Left lung (tissue), 4 donors: ENCODE measurements at regions not wholly inside any gene's neighbourhood (a gene's known extent, or its start where the extent isn't known, plus 50 kb on each side); places are given as distances from the start of the nearest gene placed in this dataset.
A peak's percentile ranks its signal among the peaks of the same experiment; 100 is the strongest.

Source experiments
- ATAC-seq: fragments of 200-7000 bp; cut with Tn5 transposase; one replicate; pipeline ENCODE4 v1.9.1; 2020; ENCODE audit warnings: moderate library complexity
- DNase-seq, 4 donors: peaks; one replicate each; pipeline ENCODE4 v3.0.0-alpha.2; 2013 to 2020
- H3K27ac ChIP-seq, 2 donors: fragments of 200-600 bp; sonication (generic) in 1 of 2; one replicate each; pipeline versions ENCODE4 v1.5.0 to v1.8.0; 2020 to 2021
- H3K27me3 ChIP-seq, 2 donors: fragments of 200-600 bp; sonication (generic) in 1 of 2; one replicate each; pipeline versions ENCODE4 v1.5.0 to v1.8.0; 2020 to 2021
- H3K36me3 ChIP-seq, 2 donors: fragments of 200-600 bp; sonication (generic) in 1 of 2; one replicate each; pipeline versions ENCODE4 v1.5.0 to v1.8.0; 2020 to 2021
- H3K4me1 ChIP-seq, 2 donors: fragments of 200-600 bp; one replicate each; pipeline ENCODE4 v1.8.0; 2021
- H3K4me3 ChIP-seq, 2 donors: fragments of 200-600 bp; sonication (generic) in 1 of 2; one replicate each; pipeline versions ENCODE4 v1.5.0 to v1.8.0; 2020 to 2021; ENCODE audit warnings: mild to moderate bottlenecking in 1 of 2
- H3K9me3 ChIP-seq, 2 donors: fragments of 200-600 bp; sonication (generic) in 1 of 2; one replicate each; pipeline versions ENCODE4 v1.5.0 to v1.8.0; 2020 to 2021
- intact Hi-C, 2 donors: fragments of 100-400 bp; cut with DNase I; formaldehyde crosslinking; loops; one replicate each; pipeline versions ENCODE4 v1.11.2 to v1.14.2; 2022
- TF ChIP-seq, protein P1 (sequence below), 2 donors: fragments of 200-600 bp; sonication (generic) in 1 of 2; IDR thresholded peaks; one replicate each; pipeline versions ENCODE4 v1.5.0 to v1.8.0; 2021; ENCODE audit warnings: antibody characterized with exemption in 2 of 2
- donor health status: DM: no; HTN: yes; CAD: no.
- donor health status: DM: no; HTN: no; CAD: no.

DNA sequence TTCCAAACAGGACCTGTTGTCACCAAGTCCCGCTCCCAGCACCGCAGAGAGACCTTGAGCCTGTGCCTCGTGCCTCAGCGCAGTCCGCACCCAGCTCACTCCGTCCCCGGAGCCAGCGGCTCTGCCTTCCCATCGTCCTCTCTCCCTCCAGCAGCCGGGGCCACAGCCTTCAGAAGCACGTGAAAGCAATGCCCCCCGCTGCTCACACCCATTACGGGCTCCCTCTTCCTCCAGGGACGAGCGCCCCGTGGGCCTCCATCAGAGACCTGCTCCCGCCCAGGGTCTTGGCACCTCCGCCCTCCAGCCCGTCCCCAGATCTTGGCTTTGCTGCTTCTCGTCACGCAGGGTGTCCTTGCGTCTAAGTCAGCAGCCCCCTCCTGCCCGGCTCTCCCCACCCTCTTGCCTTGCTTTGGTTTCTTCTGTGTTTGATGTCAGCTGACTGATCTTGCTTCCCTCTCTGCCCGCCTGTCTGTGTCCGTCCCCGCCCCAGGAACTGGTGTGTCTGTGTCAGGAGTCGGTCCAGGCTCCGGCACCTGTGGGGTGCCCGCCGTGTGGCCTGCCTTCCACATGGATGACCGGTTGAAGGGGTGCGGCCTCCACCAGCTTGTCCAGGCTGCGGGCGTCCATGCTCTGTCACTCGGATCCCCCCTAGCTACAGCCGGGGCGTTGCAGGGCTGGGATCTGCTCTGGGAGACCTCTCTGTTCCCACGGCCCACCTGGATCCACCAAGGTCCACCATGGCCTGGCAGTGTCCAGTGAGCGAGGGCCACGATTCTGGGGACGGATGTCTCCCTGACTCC, 61.9 kb downstream of the FOXL3 start:
- ATAC-seq (no peak), DNase-seq (peak in 1 of 4 donors; percentile 76)
- no peaks in the 10 kb centered on the region for H3K36me3 ChIP-seq
- peaks cover 0 to 7% of the 10 kb centered on the region in 2 donors for H3K4me1 ChIP-seq
- no peak overlapping the region for H3K4me3 ChIP-seq
- no peaks in the 10 kb centered on the region for H3K9me3 ChIP-seq
- peaks cover 0 to 21% of the 10 kb centered on the region in 2 donors for H3K27me3 ChIP-seq
- TF ChIP-seq, protein P1, sequence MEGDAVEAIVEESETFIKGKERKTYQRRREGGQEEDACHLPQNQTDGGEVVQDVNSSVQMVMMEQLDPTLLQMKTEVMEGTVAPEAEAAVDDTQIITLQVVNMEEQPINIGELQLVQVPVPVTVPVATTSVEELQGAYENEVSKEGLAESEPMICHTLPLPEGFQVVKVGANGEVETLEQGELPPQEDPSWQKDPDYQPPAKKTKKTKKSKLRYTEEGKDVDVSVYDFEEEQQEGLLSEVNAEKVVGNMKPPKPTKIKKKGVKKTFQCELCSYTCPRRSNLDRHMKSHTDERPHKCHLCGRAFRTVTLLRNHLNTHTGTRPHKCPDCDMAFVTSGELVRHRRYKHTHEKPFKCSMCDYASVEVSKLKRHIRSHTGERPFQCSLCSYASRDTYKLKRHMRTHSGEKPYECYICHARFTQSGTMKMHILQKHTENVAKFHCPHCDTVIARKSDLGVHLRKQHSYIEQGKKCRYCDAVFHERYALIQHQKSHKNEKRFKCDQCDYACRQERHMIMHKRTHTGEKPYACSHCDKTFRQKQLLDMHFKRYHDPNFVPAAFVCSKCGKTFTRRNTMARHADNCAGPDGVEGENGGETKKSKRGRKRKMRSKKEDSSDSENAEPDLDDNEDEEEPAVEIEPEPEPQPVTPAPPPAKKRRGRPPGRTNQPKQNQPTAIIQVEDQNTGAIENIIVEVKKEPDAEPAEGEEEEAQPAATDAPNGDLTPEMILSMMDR (IDR thresholded peaks at IDR 0.05), result no peak
- intact Hi-C loops, result no loop called here
- H3K27ac ChIP-seq, result peak overlapping the region in 1 of 2 donors; percentile 48

DNA sequence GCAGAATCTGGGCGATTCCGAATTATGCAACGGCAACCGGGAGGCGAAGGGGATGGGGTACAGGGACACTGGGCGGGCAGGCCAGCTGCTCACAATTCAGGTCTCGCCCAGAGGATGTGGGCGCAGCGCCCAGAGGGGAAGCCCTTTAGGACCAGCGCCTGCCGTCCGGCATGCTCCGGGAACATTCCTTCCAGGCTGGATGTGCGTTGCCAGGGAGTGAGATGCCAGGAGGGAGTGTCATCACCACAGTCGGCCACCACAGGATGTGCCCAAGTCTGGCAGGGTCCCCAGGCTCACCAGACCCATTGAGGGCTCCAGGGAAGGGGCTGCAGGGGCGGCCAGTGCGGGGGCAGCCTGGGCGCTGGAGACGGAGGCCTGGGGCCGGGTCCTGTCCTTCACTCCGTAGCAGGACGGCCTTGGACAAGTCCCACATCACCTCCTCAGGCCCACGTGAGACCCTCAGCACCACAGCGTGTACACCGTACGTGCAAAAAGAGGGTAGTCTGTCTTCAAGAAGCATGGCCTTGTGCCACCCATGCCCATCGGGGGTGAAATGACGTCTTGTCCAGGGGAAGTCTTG, 63.9 kb downstream of the FOXL3 start:
- H3K27ac ChIP-seq, result no peak overlapping the region
- no peaks in the 10 kb centered on the region for H3K36me3 ChIP-seq
- peaks cover 0 to 5% of the 10 kb centered on the region in 2 donors for H3K9me3 ChIP-seq
- intact Hi-C loops, result no loop called here
- peak in 1 of 4 donors; percentile 76 for DNase-seq
- peaks cover 0 to 7% of the 10 kb centered on the region in 2 donors for H3K4me1 ChIP-seq
- no peak overlapping the region for H3K4me3 ChIP-seq
- ATAC-seq, result no peak
- peaks cover 0 to 38% of the 10 kb centered on the region in 2 donors for H3K27me3 ChIP-seq
- TF ChIP-seq, protein P1 (IDR thresholded peaks at IDR 0.05), result no peak

DNA sequence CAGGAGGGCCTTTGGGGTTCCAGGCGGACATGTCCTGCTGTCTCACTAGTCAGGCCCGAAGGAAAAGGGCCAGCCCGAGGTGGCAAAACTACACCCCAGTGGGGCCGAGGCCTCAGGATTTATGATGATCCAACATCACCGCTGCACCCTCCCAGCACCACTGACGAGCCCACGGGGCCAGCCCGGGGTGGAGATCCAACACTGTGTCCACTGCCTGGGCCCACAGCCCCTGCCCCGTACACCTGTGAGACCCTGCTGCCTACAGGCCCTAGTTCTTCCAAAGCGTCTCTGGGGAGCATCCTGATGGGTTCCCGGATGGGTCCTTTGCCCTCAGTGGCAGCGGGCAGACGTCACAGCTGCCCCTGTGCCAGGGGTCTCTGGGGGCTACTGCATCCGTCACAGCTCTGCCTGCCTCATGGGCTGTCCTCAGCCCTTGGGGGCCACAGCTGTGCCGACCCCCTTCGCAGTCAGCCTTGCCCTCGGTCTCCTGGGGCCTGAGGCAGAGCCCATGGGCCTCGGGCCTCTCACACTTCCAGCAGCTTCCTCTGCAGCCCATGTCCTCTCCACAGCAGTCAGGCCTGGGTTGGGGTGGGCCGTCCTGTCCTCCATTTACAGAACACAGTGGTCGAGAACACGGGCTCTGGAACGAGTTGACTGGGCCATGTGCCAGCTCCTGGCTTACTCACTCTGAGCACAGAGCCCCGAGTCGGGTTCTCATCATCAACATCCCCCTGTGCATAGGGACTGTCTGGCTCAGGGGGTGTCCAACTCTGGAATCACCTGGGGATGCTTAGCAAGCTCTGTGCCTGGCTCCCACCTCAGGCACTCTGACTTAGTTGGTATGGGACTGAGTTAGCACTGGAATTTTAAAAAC, 64.9 kb downstream of the FOXL3 start:
- Histone ChIP-seq H3K4me3 (no peak overlapping the region), H3K9me3 (peaks cover 0 to 5% of the 10 kb centered on the region in 2 donors), H3K36me3 (no peaks in the 10 kb centered on the region), H3K27me3 (peaks cover 0 to 48% of the 10 kb centered on the region in 2 donors), H3K4me1 (peaks cover 0 to 7% of the 10 kb centered on the region in 2 donors), H3K27ac (no peak overlapping the region)
- TF ChIP-seq, protein P1 (IDR thresholded peaks at IDR 0.05), result no peak
- intact Hi-C loops, result no loop called here
- ATAC-seq (no peak), DNase-seq (peak in 1 of 4 donors; percentile 71)

DNA sequence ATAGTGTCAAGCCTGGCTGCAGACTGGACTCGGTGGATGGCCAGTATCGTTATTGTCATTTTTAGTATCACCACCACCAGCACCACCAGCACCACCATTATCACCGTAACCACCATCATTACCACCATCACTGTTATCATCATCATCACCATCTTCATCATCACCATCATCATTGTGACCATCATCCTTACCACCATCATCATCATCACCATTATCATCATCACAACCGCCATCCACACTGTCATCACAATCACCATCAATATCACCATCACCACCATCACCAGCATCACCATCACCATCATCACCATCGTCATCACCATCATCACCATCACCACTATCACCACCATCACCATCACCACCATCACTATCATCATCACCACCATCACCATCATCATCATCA, 65.6 kb downstream of the FOXL3 start:
- Histone ChIP-seq H3K36me3 (no peaks in the 10 kb centered on the region), H3K4me1 (peaks cover 0 to 10% of the 10 kb centered on the region in 2 donors), H3K4me3 (no peak overlapping the region), H3K27me3 (peaks cover 0 to 55% of the 10 kb centered on the region in 2 donors), H3K9me3 (peaks cover 0 to 5% of the 10 kb centered on the region in 2 donors), H3K27ac (no peak overlapping the region)
- intact Hi-C loops, result no loop called here
- TF ChIP-seq, protein P1 (IDR thresholded peaks at IDR 0.05), result no peak
- ATAC-seq, result no peak
- DNase-seq, result no peak
